NCI-H1417 (cell line): ENCODE measurements at regions not wholly inside any gene's neighbourhood (a gene's known extent, or its start where the extent isn't known, plus 50 kb on each side); places are given as distances from the start of the nearest gene placed in this dataset.

Experiments used
- DNase-seq, 3 experiments: peaks; one replicate each; lab custom pipeline; 2025; lab: John Stamatoyannopoulos, UW

- no peak for DNase-seq
Measured at GRCh38 chr10:92792661-92793060, 55.7 kb upstream of the EXOC6 start.
